GM10248 (cell line): ENCODE measurements at regions not wholly inside any gene's neighbourhood (a gene's known extent, or its start where the extent isn't known, plus 50 kb on each side); places are given as distances from the start of the nearest gene placed in this dataset.

Experiments
- CTCF ChIA-PET: fragments of 300-600 bp; sonication (Branson Sonifier 250); formaldehyde crosslinking; extraction: SDS; loops from one replicate; lab custom pipeline; 2021; ENCODE audit warnings: antibody characterized with exemption; lab: Yijun Ruan, JAX
- POLR2A ChIA-PET: fragments of 350-650 bp; sonication (Branson Sonifier 250); formaldehyde crosslinking; extraction: SDS; loops from one replicate; lab custom pipeline; 2020; ENCODE audit warnings: antibody characterized with exemption; lab: Yijun Ruan, JAX
- DNase-seq: peaks from one replicate; pipeline ENCODE4 v3.0.0; 2012; ENCODE audit errors: extremely low spot score
- TF ChIP-seq, protein P1 (sequence below): IDR thresholded peaks from 2 replicates; pipeline ENCODE4 v1.5.1; 2012; ENCODE audit warnings: mild to moderate bottlenecking, low read depth; ENCODE audit errors: extremely low read depth, missing control alignments, control extremely low read depth

DNA sequence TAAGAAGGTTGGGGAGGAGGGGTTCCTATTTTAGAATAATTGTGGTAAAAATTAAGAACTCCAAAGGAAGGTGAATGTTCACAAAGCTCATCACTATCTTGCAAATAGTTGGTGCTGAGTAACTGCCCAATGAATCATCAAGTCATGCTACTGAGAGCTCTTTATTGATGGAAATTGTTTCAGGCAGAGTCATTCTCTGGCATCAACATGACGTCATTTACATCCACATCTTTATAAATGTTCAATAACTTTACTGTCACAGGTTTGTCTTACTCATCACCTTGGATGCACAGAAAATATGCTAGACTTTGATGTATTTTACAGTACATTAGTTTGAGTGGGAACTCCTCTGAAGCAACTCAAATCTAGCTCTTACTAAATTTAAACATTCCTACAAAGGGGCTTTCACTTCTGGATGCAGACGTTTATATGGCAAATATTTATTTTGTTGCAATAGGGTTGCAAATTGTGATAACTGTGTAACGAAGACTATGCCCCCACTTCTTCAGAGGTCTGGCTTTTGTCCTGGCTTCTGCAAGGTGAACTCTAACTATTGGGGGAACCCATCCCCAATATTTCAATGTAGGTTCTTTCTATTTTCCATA, 273.7 kb upstream of the AJAP1 start:
- TF ChIP-seq, protein P1, sequence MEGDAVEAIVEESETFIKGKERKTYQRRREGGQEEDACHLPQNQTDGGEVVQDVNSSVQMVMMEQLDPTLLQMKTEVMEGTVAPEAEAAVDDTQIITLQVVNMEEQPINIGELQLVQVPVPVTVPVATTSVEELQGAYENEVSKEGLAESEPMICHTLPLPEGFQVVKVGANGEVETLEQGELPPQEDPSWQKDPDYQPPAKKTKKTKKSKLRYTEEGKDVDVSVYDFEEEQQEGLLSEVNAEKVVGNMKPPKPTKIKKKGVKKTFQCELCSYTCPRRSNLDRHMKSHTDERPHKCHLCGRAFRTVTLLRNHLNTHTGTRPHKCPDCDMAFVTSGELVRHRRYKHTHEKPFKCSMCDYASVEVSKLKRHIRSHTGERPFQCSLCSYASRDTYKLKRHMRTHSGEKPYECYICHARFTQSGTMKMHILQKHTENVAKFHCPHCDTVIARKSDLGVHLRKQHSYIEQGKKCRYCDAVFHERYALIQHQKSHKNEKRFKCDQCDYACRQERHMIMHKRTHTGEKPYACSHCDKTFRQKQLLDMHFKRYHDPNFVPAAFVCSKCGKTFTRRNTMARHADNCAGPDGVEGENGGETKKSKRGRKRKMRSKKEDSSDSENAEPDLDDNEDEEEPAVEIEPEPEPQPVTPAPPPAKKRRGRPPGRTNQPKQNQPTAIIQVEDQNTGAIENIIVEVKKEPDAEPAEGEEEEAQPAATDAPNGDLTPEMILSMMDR: no peak
- POLR2A ChIA-PET: no interaction called here
- no peak for DNase-seq

DNA sequence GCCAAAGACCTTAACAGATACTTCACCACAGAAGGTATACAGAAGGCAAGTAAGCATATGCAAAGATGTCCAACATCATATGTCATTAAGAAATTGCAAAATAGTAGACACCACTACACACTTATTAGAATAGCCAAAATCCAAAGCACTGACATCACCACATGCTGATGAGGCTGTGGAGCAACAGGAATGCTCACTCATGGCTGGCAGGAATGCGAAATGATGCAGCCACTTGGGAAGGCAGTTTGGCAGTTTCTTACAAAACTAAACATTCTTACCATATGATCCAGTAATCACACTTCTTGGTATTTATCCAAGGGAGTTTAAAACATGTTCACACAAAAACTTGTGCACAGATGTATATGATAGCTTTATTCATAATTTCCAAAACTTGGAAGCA, 261.2 kb upstream of the AJAP1 start:
- DNase-seq: no peak
- ChIA-PET POLR2A (no interaction called here), CTCF (no interaction called here)
- TF ChIP-seq, protein P1: no peak

More for the DNA sequence above, 273.7 kb upstream of the AJAP1 start:
- CTCF ChIA-PET: no interaction called here

DNA sequence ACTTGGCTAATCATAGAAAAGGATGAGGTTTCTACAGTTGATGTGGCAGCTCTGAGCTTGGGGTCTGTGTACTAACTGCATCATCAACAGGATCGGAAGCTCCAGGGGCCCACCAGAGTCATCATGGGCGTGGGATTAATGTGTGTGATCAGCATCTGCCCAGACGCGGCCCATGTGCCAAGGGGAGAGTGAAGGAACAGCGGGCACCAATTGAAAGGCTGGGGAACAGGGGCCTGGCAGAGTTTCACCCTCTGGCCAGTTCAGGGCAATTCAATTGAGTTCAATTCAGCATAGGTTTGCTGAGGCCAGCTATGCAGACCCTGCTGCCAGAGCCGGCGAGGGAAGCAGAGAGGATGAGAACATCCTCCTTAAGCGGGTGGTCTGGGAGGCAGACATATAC, 260.0 kb upstream of the AJAP1 start:
- no peak for DNase-seq
- CTCF ChIA-PET: no interaction called here
- POLR2A ChIA-PET: no interaction called here
- TF ChIP-seq, protein P1: no peak

DNA sequence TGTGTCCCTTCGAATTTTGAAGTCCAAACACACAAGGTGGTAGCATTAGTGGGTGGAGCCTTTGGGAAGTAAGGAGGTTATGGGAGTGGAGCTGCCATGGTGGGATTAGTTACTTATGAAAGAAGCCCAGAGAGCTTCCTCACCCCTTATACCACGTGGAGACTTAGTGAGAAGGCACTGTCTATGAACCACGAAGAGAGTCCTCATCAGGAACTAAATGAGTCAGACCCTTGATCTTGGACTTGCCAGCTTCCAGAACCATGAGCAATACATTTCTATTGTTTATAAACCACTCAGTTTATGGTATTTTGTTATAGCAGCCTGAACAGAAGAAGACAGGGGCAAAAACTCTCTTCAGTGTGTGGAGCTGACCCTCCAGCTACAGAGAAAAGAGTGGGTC, 259.3 kb upstream of the AJAP1 start:
- DNase-seq: no peak
- POLR2A ChIA-PET: no interaction called here
- CTCF ChIA-PET: interaction anchor here (1.0 kb wide), 1 partner anchor 176 kb away, joined by 3 read pairs; no protein-coding TSS in a partner anchor
- TF ChIP-seq, protein P1: no peak

DNA sequence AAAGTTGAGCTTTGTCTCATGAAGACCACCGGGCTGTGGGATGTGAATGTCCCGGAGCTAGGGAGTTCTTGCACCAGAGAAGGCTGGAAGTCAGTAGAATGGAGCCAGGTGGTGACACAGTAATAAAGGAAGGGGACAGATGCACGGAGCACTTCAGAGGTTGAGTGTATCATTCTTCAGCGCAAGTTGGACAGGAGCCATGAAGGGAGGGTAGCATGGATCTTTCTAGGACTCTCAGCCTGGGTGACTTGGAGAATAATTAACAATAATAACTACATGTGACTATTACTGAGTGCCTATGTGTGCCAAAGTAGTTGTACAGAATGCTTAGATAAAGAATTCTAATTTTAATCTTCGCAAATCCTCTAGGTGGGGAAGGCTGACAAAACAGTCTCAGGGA, 258.7 kb upstream of the AJAP1 start:
- TF ChIP-seq, protein P1: no peak
- POLR2A ChIA-PET: no interaction called here
- no peak for DNase-seq
- CTCF ChIA-PET: interaction anchor here (1.0 kb wide), 1 partner anchor 176 kb away, joined by 3 read pairs; no protein-coding TSS in a partner anchor

DNA sequence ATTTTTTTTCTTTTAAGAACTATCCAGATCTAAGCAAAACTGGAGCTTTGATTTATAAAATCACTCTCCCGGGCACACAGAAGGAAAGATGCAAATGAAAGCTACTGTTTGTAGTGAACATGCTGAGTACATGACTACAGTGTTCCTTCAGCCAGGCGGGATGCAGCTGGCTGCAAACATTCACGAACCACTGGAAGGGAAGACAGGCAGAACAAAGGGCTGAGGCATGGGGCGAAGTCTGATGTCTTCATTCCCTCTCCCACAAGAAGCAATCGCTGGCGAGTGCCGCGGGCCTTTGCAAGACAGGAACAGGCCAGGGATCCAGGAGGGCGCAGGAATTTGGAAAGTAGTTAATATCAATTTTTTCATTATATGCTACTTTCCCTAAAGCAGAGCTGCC, 257.9 kb upstream of the AJAP1 start:
- no peak for DNase-seq
- CTCF ChIA-PET: interaction anchor here (1.2 to 1.5 kb wide), 2 partner anchors 9 to 39 kb away, joined by 3 read pairs; no protein-coding TSS in a partner anchor
- TF ChIP-seq, protein P1: no peak
- POLR2A ChIA-PET: no interaction called here
